ENCODE measurements at regions not wholly inside any gene's neighbourhood (a gene's known extent, or its start where the extent isn't known, plus 50 kb on each side); places are given as distances from the start of the nearest gene placed in this dataset.
"Not testable (repeated sequence)": the region's sequence is repeated elsewhere in the genome, so short reads cannot be mapped to it uniquely, and the experiment has no call there.

- not testable (repeated sequence) for TF ChIP-seq CTCF, POLR2A (IDR thresholded peaks at IDR 0.05)
Measured at GRCh38 chr4:3919509-3919908, 153.3 kb downstream of the ADRA2C start.
